HepG2 (cell line): ENCODE measurements at regions not wholly inside any gene's neighbourhood (a gene's known extent, or its start where the extent isn't known, plus 50 kb on each side); places are given as distances from the start of the nearest gene placed in this dataset.

Experiments used
- ATAC-seq: fragments of 200-7000 bp; cut with Tn5 transposase; 3 replicates; pipeline ENCODE4 v1.9.1; 2020; ENCODE audit warnings: mild to moderate bottlenecking, moderate library complexity
- BruUV-seq: library from RNA; stranded (reverse); fragments of 400-500 nt; replicated peaks from 2 replicates; lab custom pipeline; 2021; lab: Mats Ljungman, UMichigan
- CTCF ChIA-PET: fragments of 300-600 bp; formaldehyde crosslinking; extraction: SDS; loops from one replicate; lab custom pipeline; 2021; ENCODE audit warnings: low total read pairs, inconsistent platforms, low intra/inter-chr PET ratio; lab: Yijun Ruan, JAX
- POLR2A ChIA-PET: fragments of 350-600 bp; sonication (Branson Sonifier 250); formaldehyde crosslinking; loops from one replicate; lab custom pipeline; 2020; ENCODE audit warnings: antibody characterized with exemption, inconsistent platforms; lab: Yijun Ruan, JAX
- DNase-seq: peaks from one replicate; pipeline ENCODE4 v3.0.0-alpha.2; 2015; ENCODE audit warnings: low spot score
- FAIRE-seq: peaks from 3 replicates; lab custom pipeline; 2011; peaks lifted over from hg19 to GRCh38; lab: Jason Lieb, UNC
- H2AFZ ChIP-seq: one replicate; pipeline ENCODE4 v1.6.1; 2011; ENCODE audit warnings: low read length, inconsistent platforms
- H3K27ac ChIP-seq: fragments of 300-600 bp; 3 replicates; pipeline ENCODE4 v1.8.0; 2011; ENCODE audit warnings: mixed run types, mild to moderate bottlenecking, mixed read lengths, low read length, inconsistent platforms; ENCODE audit not compliant: insufficient read depth; ENCODE audit errors: extremely low read length
- H3K27me3 ChIP-seq, 2 experiments: fragments of 200-600 bp in 1 of 2; 2 replicates in 1 of 2; 3 replicates in 1 of 2; pipeline versions ENCODE4 v1.6.0 to v1.8.0; 2011; ENCODE audit warnings: low read length in 2 of 2, mild to moderate bottlenecking in 2 of 2, moderate library complexity in 2 of 2, inconsistent platforms in 1 of 2; ENCODE audit not compliant: insufficient read depth in 2 of 2, control insufficient read depth in 1 of 2
- H3K36me3 ChIP-seq, 2 experiments: fragments of 200-600 bp in 1 of 2; replicated peaks in 1 of 2; 2 replicates in 1 of 2; 3 replicates in 1 of 2; pipeline versions ENCODE4 v1.5.1 to v1.8.0; 2011; ENCODE audit warnings: low read length in 2 of 2, inconsistent platforms in 1 of 2; ENCODE audit not compliant: insufficient read depth in 2 of 2, control insufficient read depth in 1 of 2
- H3K4me1 ChIP-seq: 2 replicates; pipeline ENCODE4 v1.5.1; 2012; ENCODE audit warnings: low read length, inconsistent platforms; ENCODE audit not compliant: insufficient read depth
- H3K4me2 ChIP-seq: 2 replicates; pipeline ENCODE4 v1.6.0; 2011; ENCODE audit warnings: low read depth, low read length, inconsistent platforms
- H3K4me3 ChIP-seq, 3 experiments: fragments of 200-600 bp in 1 of 3; sonication (generic), shearing (Covaris generic) in 1 of 3; replicated peaks in 1 of 3; 2 replicates each; pipeline ENCODE4 v1.5.1; 2011 to 2016; ENCODE audit warnings: low read length in 3 of 3, inconsistent platforms in 2 of 3, low read depth in 2 of 3, mild to moderate bottlenecking in 2 of 3, control low read depth in 1 of 3, mixed read lengths in 1 of 3; ENCODE audit not compliant: insufficient read depth in 1 of 3
- H3K79me2 ChIP-seq: one replicate; pipeline ENCODE4 v1.6.1; 2011; ENCODE audit warnings: low read length, inconsistent platforms; ENCODE audit not compliant: insufficient read depth
- H3K9ac ChIP-seq: 2 replicates; pipeline ENCODE4 v1.6.0; 2011; ENCODE audit warnings: mild to moderate bottlenecking, low read depth, low read length, inconsistent platforms; ENCODE audit not compliant: insufficient read depth
- H3K9me3 ChIP-seq: 2 replicates; pipeline ENCODE4 v1.5.1; 2012; ENCODE audit warnings: mild to moderate bottlenecking, low read length
- H4K20me1 ChIP-seq: 2 replicates; pipeline ENCODE4 v1.6.0; 2011; ENCODE audit warnings: inconsistent platforms, mild to moderate bottlenecking, low read length, moderate library complexity; ENCODE audit not compliant: insufficient read depth
- AHR ChIP-seq: IDR thresholded peaks from 2 replicates; pipeline ENCODE4 v1.6.1; 2018; ENCODE audit warnings: missing genetic modification reagents, missing compliant biosample characterization
- BORCS8-MEF2B ChIP-seq: sonication (generic); formaldehyde crosslinking; IDR thresholded peaks from 2 replicates; pipeline ENCODE4 v1.8.0; 2022; ENCODE audit warnings: mild to moderate bottlenecking, missing genetic modification reagents
- CCDC6 ChIP-seq: sonication (generic); formaldehyde crosslinking; IDR thresholded peaks from 2 replicates; pipeline ENCODE4 v1.8.1; 2022; ENCODE audit warnings: mild to moderate bottlenecking, missing genetic modification reagents, moderate library complexity
- CENPX ChIP-seq: sonication (generic); formaldehyde crosslinking; IDR thresholded peaks from 2 replicates; pipeline ENCODE4 v1.9.0; 2021; ENCODE audit warnings: mild to moderate bottlenecking, missing genetic modification reagents, moderate library complexity
- HOXA3 ChIP-seq: sonication (generic); formaldehyde crosslinking; IDR thresholded peaks from 2 replicates; pipeline ENCODE4 v1.5.0; 2020; ENCODE audit warnings: missing genetic modification reagents
- MATR3 ChIP-seq: sonication (generic); formaldehyde crosslinking; IDR thresholded peaks from 2 replicates; pipeline ENCODE4 v1.4.0; 2020; ENCODE audit warnings: missing genetic modification reagents
- NFRKB ChIP-seq: fragments of 450-650 bp; IDR thresholded peaks from 2 replicates; pipeline ENCODE4 v1.6.1; 2017
- NR2F6 ChIP-seq, 2 experiments: IDR thresholded peaks; 2 replicates each; pipeline ENCODE4 v1.6.1; 2016; ENCODE audit warnings: antibody characterized with exemption in 1 of 2, mild to moderate bottlenecking in 1 of 2
- POLR2AphosphoS2 ChIP-seq: IDR thresholded peaks from 2 replicates; pipeline ENCODE4 v1.6.1; 2011; ENCODE audit warnings: low read depth, low read length, improper control_type of control experiment
- RBM22 ChIP-seq: fragments of 200-400 bp; formaldehyde crosslinking; optimal IDR thresholded peaks from 2 replicates; pipeline ENCODE3; 2017; ENCODE audit warnings: mild to moderate bottlenecking, low read length, moderate library complexity
- TBP ChIP-seq: sonication (generic); formaldehyde crosslinking; IDR thresholded peaks from 2 replicates; pipeline ENCODE4 v1.5.0; 2020; ENCODE audit warnings: missing genetic modification reagents
- ZBTB21 ChIP-seq: sonication (generic); formaldehyde crosslinking; IDR thresholded peaks from 2 replicates; pipeline ENCODE4 v1.4.0; 2020; ENCODE audit warnings: missing genetic modification reagents
- ZNF451 ChIP-seq: sonication (generic); formaldehyde crosslinking; IDR thresholded peaks from 2 replicates; pipeline ENCODE4 v1.5.0; 2020; ENCODE audit warnings: mild to moderate bottlenecking, missing genetic modification reagents
- ZNF496 ChIP-seq: sonication (generic); formaldehyde crosslinking; IDR thresholded peaks from 2 replicates; pipeline ENCODE4 v1.8.1; 2023; ENCODE audit warnings: mild to moderate bottlenecking, moderate library complexity, missing genetic modification reagents; ENCODE audit not compliant: insufficient replicate concordance
- ZNF749 ChIP-seq: sonication (generic); formaldehyde crosslinking; IDR thresholded peaks from 2 replicates; pipeline ENCODE4 v1.8.0; 2022; ENCODE audit warnings: mild to moderate bottlenecking, missing genetic modification reagents, moderate library complexity, borderline replicate concordance
- WGBS: methylation state at CpG from one replicate; pipeline ENCODE4 v1.1.6; 2017; ENCODE audit warnings: low lambda C conversion rate; 5-methylcytosine and 5-hydroxymethylcytosine counted together
- in situ Hi-C: cut with HindIII; loops from 2 replicates; pipeline ENCODE4 v1.10.0; 2017; ENCODE audit warnings: low pct_unique_long_range_greater_than_20kb; ENCODE audit not compliant: extremely low pct_ligation_motif_present
- intact Hi-C: fragments of 100-400 bp; cut with micrococcal nuclease; formaldehyde crosslinking; loops from one replicate; pipeline ENCODE4 v1.10.0; 2022; ENCODE audit not compliant: unreplicated experiment
- TF ChIP-seq, protein P1 (sequence below): sonication (generic); formaldehyde crosslinking; conservative IDR thresholded peaks from 2 replicates; pipeline ENCODE4 v1.8.0; 2022; ENCODE audit warnings: mild to moderate bottlenecking, moderate library complexity, missing genetic modification reagents

DNA sequence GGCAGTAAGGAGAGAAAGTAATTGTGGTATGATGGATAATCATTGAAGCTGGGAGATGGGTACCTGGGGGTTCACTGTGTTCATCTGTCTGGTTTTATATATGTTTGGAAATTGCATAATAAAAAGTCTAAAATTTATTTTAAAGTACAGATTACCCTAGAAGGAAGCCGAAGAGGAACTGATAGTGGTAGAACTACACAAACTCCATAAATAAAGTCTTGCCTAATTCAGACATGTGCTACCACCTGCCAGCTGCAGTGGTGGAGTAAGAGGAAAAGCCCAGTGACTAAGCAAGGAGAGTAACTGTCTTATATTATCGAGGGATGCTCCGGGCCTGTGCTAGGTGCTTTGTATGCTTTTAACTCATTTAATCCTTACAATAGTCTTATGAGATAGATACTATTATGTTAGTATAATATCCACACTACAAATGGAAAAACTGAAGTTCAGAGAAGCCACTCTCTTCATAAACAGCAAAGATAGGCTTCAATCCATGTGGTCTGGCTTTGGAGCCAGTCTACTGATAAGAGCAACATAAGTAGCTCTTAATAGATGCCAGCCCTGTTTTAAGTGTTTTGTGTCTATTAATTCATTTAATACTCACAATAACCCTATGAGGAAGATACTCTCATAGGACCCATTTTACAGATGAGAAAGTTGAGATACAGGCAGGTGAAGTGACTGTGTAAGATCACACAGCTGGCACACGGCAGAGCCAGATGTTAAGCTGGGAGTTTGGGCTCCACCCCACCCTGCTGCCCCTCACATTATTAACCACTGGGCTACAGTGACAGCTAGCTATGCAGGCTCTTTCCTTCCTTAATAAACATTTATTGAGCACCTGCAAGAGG lies 56.8 kb upstream of the HNRNPU start:
- ATAC-seq = no peak
- Histone ChIP-seq H3K4me3 (no peak overlapping the region), H3K9me3 (no peaks in the 10 kb centered on the region), H4K20me1 (no peaks in the 10 kb centered on the region), H3K27me3 (peaks cover 0 to 39% of the 10 kb centered on the region in 2 experiments; a peak in 3 of 5 replicates), H3K4me2 (no peak overlapping the region), H3K27ac (no peak overlapping the region), H2AFZ (no peak overlapping the region), H3K4me1 (peaks cover 8% of the 10 kb centered on the region), H3K36me3 (no peaks in the 10 kb centered on the region), H3K9ac (no peak overlapping the region), H3K79me2 (no peaks in the 10 kb centered on the region)
- FAIRE-seq = no peak
- no peak for DNase-seq
- POLR2A ChIA-PET = no interaction called here
- intact Hi-C loops (no loop called here), in situ Hi-C loops (no loop called here)
- no peak for TF ChIP-seq HOXA3
- no peak for TF ChIP-seq MATR3 (CRISPR knock-in tag)
- TF ChIP-seq POLR2AphosphoS2 = no peak
- no peak for TF ChIP-seq ZNF496
- TF ChIP-seq, protein P1, sequence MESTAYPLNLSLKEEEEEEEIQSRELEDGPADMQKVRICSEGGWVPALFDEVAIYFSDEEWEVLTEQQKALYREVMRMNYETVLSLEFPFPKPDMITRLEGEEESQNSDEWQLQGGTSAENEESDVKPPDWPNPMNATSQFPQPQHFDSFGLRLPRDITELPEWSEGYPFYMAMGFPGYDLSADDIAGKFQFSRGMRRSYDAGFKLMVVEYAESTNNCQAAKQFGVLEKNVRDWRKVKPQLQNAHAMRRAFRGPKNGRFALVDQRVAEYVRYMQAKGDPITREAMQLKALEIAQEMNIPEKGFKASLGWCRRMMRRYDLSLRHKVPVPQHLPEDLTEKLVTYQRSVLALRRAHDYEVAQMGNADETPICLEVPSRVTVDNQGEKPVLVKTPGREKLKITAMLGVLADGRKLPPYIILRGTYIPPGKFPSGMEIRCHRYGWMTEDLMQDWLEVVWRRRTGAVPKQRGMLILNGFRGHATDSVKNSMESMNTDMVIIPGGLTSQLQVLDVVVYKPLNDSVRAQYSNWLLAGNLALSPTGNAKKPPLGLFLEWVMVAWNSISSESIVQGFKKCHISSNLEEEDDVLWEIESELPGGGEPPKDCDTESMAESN (CRISPR knock-in tag) = no peak
- TF ChIP-seq ZNF749 (CRISPR knock-in tag) = no peak
- no peak for TF ChIP-seq TBP (CRISPR knock-in tag)
- TF ChIP-seq RBM22 = no peak
- TF ChIP-seq ZBTB21 (CRISPR knock-in tag) = no peak
- no peak for TF ChIP-seq AHR (CRISPR knock-in tag)
- no peak for TF ChIP-seq ZNF451
- no peak for TF ChIP-seq NR2F6 (IDR thresholded peaks at IDR 0.05)
- TF ChIP-seq NR2F6 (CRISPR knock-in tag; IDR thresholded peaks at IDR 0.05) = no peak
- no peak for TF ChIP-seq CENPX (CRISPR knock-in tag)
- no peak for TF ChIP-seq NFRKB
- TF ChIP-seq BORCS8-MEF2B (CRISPR knock-in tag) = no peak
- no peak for TF ChIP-seq CCDC6 (CRISPR knock-in tag)
- 29% methylated on average over 4 of the region's 4 CpGs for WGBS
- CTCF ChIA-PET = no interaction called here
- no TSS peak for BruUV-seq
